Thyroid gland (tissue), 4 donors: ENCODE measurements at regions not wholly inside any gene's neighbourhood (a gene's known extent, or its start where the extent isn't known, plus 50 kb on each side); places are given as distances from the start of the nearest gene placed in this dataset.

Experiments
- DNase-seq, 2 donors: peaks; one replicate each; pipeline ENCODE4 v3.0.0-alpha.2; 2019
- H3K27ac ChIP-seq, 3 donors: fragments of 200-600 bp; sonication (generic); 1 replicate in 2 of 3; 2 replicates in 1 of 3; pipeline ENCODE4 v1.5.1; 2016 to 2019; ENCODE audit warnings: mild to moderate bottlenecking in 1 of 3, moderate library complexity in 1 of 3
- H3K27me3 ChIP-seq: fragments of 200-600 bp; sonication (generic); one replicate; pipeline ENCODE4 v1.5.1; 2019
- H3K36me3 ChIP-seq, 2 donors: fragments of 200-600 bp; sonication (generic); one replicate each; pipeline ENCODE4 v1.5.1; 2016 to 2019
- H3K4me1 ChIP-seq, 2 donors: fragments of 200-600 bp; sonication (generic); one replicate each; pipeline ENCODE4 v1.5.1; 2017 to 2019
- H3K4me3 ChIP-seq, 3 donors: fragments of 200-600 bp; sonication (generic); replicated peaks in 1 of 3; 1 replicate in 2 of 3; 2 replicates in 1 of 3; pipeline ENCODE4 v1.5.1; 2016; ENCODE audit warnings: mild to moderate bottlenecking in 1 of 3
- H3K9me3 ChIP-seq: fragments of 200-600 bp; sonication (generic); one replicate; pipeline ENCODE4 v1.5.1; 2017
- POLR2A ChIP-seq, 2 donors: fragments of 450-650 bp; IDR thresholded peaks; one replicate each; pipeline ENCODE4 v1.6.1; 2017; ENCODE audit warnings: antibody characterized with exemption in 2 of 2, mild to moderate bottlenecking in 2 of 2, moderate library complexity in 1 of 2
- WGBS, 2 donors: methylation state at CpG; one replicate each; pipeline ENCODE4 v1.1.5; 2017; 5-methylcytosine and 5-hydroxymethylcytosine counted together
- intact Hi-C: fragments of 100-400 bp; cut with DNase I; formaldehyde crosslinking; loops from one replicate; pipeline ENCODE4 v1.15.1; 2023
- TF ChIP-seq, protein P1 (sequence below), 6 experiments: fragments of 200-600 bp in 3 of 6; fragments of 450-650 bp in 3 of 6; sonication (generic) in 3 of 6; IDR thresholded peaks; one replicate each; pipeline ENCODE4 v1.5.1; 2016 to 2019; ENCODE audit warnings: antibody characterized with exemption in 6 of 6, mild to moderate bottlenecking in 2 of 6, inconsistent platforms in 1 of 6, moderate library complexity in 1 of 6

DNA sequence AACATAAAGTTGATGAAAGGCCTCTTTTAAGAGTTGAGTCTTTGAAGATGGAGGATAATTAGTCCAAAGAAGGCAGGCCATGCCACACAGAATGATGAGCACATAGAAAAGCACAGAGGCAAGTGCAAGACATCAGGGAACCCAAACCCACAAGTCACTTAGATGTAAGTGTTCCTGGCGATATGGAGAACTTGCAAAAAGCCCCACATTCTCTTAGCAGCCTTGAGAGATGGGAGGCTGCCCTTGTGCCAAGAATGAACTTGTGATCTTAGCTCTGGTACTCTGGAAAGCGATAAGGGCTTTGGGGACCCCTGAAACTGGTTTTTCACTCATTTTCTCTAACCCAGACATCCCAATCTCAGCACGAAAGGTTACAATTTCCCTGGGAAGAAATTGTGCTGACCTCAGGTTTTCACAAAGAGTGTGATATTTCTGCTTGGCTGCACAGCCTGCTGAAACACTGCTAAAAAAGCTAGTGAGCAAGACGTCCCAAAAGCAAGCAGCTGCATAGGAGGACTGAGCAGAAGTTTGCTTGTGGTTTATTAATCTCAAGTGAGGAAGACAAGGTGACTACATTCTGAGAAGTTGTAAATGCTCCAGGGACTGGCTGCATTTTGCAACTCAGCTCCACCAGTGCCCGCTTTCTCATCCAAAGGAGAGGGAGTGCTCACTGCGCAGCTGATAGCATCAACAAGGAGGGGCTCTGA, 496.9 kb upstream of the CAMK1G start:
- TF ChIP-seq, protein P1, sequence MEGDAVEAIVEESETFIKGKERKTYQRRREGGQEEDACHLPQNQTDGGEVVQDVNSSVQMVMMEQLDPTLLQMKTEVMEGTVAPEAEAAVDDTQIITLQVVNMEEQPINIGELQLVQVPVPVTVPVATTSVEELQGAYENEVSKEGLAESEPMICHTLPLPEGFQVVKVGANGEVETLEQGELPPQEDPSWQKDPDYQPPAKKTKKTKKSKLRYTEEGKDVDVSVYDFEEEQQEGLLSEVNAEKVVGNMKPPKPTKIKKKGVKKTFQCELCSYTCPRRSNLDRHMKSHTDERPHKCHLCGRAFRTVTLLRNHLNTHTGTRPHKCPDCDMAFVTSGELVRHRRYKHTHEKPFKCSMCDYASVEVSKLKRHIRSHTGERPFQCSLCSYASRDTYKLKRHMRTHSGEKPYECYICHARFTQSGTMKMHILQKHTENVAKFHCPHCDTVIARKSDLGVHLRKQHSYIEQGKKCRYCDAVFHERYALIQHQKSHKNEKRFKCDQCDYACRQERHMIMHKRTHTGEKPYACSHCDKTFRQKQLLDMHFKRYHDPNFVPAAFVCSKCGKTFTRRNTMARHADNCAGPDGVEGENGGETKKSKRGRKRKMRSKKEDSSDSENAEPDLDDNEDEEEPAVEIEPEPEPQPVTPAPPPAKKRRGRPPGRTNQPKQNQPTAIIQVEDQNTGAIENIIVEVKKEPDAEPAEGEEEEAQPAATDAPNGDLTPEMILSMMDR (IDR thresholded peaks at IDR 0.05), result no peak
- no peak for TF ChIP-seq POLR2A (IDR thresholded peaks at IDR 0.05)
- H3K27me3 ChIP-seq, result no peaks in the 10 kb centered on the region
- H3K36me3 ChIP-seq, result no peaks in the 10 kb centered on the region
- H3K4me3 ChIP-seq, result no peak overlapping the region
- H3K27ac ChIP-seq, result no peak overlapping the region
- H3K9me3 ChIP-seq, result no peaks in the 10 kb centered on the region
- H3K4me1 ChIP-seq, result peaks cover 0 to 9% of the 10 kb centered on the region in 2 donors
- WGBS, 2 donors, result 36 to 51% methylated on average over 6 of the region's 6 CpGs
- peak; percentile 20 to 40 for DNase-seq
- intact Hi-C loops, result no loop called here

DNA sequence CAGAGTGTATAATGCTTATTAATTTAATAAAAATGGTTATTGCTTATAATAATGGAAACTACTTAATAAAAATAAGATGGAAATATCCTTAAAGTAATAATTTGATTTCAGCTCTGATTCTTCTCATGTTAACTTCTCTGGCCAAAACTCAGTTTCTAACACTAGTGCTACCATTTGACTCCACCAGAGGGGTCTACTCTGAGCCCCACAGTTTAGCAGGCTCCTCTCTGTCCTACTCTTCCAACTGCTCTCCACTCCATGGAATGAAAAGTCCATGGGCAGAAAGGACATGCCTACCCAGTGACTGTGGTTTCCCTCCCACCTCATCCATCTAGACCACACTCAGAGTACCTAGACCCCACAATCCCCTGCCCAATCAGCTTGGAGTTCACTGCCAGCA, 489.1 kb upstream of the CAMK1G start:
- H3K4me1 ChIP-seq, result no peaks in the 10 kb centered on the region
- DNase-seq, result no peak
- H3K36me3 ChIP-seq, result no peaks in the 10 kb centered on the region
- H3K4me3 ChIP-seq, result no peak overlapping the region
- no peak overlapping the region for H3K27ac ChIP-seq
- TF ChIP-seq, protein P1 (IDR thresholded peaks at IDR 0.05), result no peak
- TF ChIP-seq POLR2A (IDR thresholded peaks at IDR 0.05), result no peak
- intact Hi-C loops, result no loop called here
- no peaks in the 10 kb centered on the region for H3K9me3 ChIP-seq
- H3K27me3 ChIP-seq, result no peaks in the 10 kb centered on the region

DNA sequence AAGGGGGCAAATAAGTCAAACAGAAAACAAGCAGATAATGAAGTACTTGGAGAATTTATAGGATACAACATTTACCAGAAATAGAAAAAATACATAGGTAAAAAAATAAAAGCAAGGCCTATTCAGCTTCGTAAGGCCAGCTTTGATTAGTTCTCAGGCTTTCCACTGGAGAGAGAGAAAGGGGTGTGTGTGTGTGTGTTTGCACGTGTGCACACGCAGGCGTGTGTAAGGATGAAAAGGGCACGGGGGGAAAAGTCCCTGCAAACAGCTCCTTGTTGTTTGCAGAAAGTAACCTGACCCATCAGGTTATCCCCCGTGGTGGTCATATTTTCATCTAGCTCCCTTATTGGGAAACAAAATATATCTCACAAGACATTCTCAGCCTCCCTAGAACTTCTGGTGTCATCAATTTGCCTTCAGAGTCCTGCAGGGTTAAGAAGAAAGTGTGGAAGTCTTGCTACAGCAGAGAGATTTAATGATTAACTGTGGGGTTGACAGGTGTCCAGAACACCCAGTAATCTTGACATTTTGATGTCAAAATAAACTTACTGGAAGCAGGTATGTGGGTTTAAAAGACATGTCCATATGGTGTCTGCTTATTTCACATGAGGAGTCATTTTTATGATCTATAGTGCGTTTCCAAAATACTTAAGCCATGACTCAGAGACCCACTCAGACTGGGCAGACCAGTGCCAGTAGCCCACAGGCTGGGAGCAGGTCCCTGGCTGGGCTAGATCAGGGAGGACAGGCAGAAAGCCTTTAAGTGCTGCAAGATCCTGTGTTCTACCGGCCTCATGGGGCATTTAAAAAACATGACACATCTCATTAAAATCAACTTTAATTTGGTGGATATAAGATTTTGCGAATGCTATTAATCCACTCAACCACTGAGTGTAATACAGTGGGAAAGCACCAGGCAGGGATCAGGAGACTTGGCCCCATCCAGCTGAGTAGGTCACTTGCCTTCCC, 487.6 kb upstream of the CAMK1G start:
- H3K9me3 ChIP-seq, result no peaks in the 10 kb centered on the region
- DNase-seq, result no peak
- no peak overlapping the region for H3K27ac ChIP-seq
- no peaks in the 10 kb centered on the region for H3K27me3 ChIP-seq
- no peaks in the 10 kb centered on the region for H3K36me3 ChIP-seq
- intact Hi-C loops, result no loop called here
- TF ChIP-seq POLR2A (IDR thresholded peaks at IDR 0.05), result no peak
- TF ChIP-seq, protein P1 (IDR thresholded peaks at IDR 0.05), result no peak
- no peak overlapping the region for H3K4me3 ChIP-seq
- WGBS, 2 donors, result 84 to 85% methylated on average over 9 of the region's 9 CpGs
- no peaks in the 10 kb centered on the region for H3K4me1 ChIP-seq

DNA sequence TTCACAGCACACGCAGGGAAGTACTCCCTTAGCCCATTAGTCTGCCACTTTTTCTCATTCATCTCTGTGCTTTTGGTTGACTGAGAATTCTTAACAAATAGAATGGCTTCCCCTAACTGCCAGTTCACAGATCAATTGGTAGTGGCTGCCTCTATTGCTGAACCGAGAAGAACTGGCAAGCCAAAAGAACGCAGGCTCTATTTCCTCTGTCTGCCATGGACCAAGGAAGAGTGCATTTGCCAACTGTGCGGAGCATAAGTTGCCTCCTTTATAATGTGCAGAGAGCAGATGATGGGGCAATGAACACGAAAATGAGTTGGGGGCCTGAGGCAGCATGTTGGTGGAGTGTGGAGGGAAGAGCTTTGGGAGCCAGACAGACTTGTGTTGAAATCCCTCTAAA, 483.1 kb upstream of the CAMK1G start:
- Histone ChIP-seq H3K4me3 (no peak overlapping the region), H3K27ac (no peak overlapping the region), H3K27me3 (no peaks in the 10 kb centered on the region), H3K9me3 (no peaks in the 10 kb centered on the region), H3K4me1 (no peaks in the 10 kb centered on the region), H3K36me3 (no peaks in the 10 kb centered on the region)
- DNase-seq, result no peak
- TF ChIP-seq POLR2A (IDR thresholded peaks at IDR 0.05), result no peak
- TF ChIP-seq, protein P1 (IDR thresholded peaks at IDR 0.05), result no peak
- 90 to 91% methylated on average over 5 of the region's 5 CpGs for WGBS, 2 donors
- intact Hi-C loops, result no loop called here

DNA sequence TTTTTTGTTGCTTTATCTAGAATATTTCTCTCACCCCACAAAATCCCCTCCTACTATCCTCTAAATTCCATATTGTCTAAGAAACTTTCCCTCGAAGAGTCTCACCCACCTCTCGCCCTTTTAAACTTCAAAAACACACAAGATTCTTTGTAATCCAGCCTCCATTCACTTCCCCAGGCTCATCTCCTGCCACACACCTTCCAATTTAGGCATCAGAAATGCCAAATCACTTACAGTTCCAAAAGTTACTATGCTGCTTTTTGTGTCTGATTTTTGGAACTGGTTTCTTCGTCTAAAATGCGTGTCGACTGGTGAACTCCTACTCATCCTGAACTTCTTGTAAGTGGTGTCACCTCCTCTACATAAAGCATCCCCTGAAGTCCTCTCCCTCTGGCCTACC, 482.4 kb upstream of the CAMK1G start:
- DNase-seq, result no peak
- Histone ChIP-seq H3K27me3 (no peaks in the 10 kb centered on the region), H3K4me1 (no peaks in the 10 kb centered on the region), H3K27ac (no peak overlapping the region), H3K4me3 (no peak overlapping the region), H3K9me3 (no peaks in the 10 kb centered on the region), H3K36me3 (no peaks in the 10 kb centered on the region)
- TF ChIP-seq, protein P1 (IDR thresholded peaks at IDR 0.05), result no peak
- no peak for TF ChIP-seq POLR2A (IDR thresholded peaks at IDR 0.05)
- intact Hi-C loops, result no loop called here
- 90 to 94% methylated on average over 5 of the region's 5 CpGs for WGBS, 2 donors
